Fibroblast of lung (primary cell): ENCODE measurements at regions not wholly inside any gene's neighbourhood (a gene's known extent, or its start where the extent isn't known, plus 50 kb on each side); places are given as distances from the start of the nearest gene placed in this dataset.

Experiments
- DNase-seq, 2 donors: peaks; one replicate each; pipeline versions ENCODE4 v3.0.0 to v3.0.0-alpha.2; 2010; ENCODE audit warnings: low read depth in 2 of 2
- H2AFZ ChIP-seq: 2 replicates; pipeline ENCODE4 v1.5.1; 2012; ENCODE audit warnings: low read length, control low read depth, inconsistent platforms
- H3K27ac ChIP-seq: 2 replicates; pipeline ENCODE4 v1.5.1; 2011; ENCODE audit warnings: low read length, control low read depth; ENCODE audit not compliant: insufficient read depth
- H3K27me3 ChIP-seq: 2 replicates; pipeline ENCODE4 v1.5.1; 2011; ENCODE audit warnings: mild to moderate bottlenecking, low read length; ENCODE audit not compliant: control insufficient read depth, insufficient read depth
- H3K36me3 ChIP-seq: 2 replicates; pipeline ENCODE4 v1.5.1; 2011; ENCODE audit warnings: low read length; ENCODE audit not compliant: control insufficient read depth, insufficient read depth
- H3K4me1 ChIP-seq: 2 replicates; pipeline ENCODE4 v1.5.1; 2011; ENCODE audit warnings: low read length; ENCODE audit not compliant: control insufficient read depth, insufficient read depth; ENCODE audit errors: extremely low read depth
- H3K4me2 ChIP-seq: 2 replicates; pipeline ENCODE4 v1.5.1; 2011; ENCODE audit warnings: low read length, control low read depth; ENCODE audit not compliant: insufficient read depth; ENCODE audit errors: extremely low read depth
- H3K4me3 ChIP-seq, 4 experiments: fragments of 200-600 bp in 1 of 4; sonication (generic) in 1 of 4; replicated peaks in 1 of 4; 2 replicates each; pipeline ENCODE4 v1.5.1; 2011 to 2016; ENCODE audit warnings: low read length in 4 of 4, low read depth in 3 of 4, mild to moderate bottlenecking in 3 of 4, control low read depth in 2 of 4, inconsistent platforms in 1 of 4, mixed read lengths in 1 of 4; ENCODE audit not compliant: insufficient read depth in 1 of 4; ENCODE audit errors: control extremely low read depth in 1 of 4
- H3K79me2 ChIP-seq: 2 replicates; pipeline ENCODE4 v1.5.1; 2012; ENCODE audit warnings: mild to moderate bottlenecking, low read length, inconsistent platforms; ENCODE audit not compliant: control insufficient read depth, insufficient read depth
- H3K9ac ChIP-seq: 2 replicates; pipeline ENCODE4 v1.5.1; 2011; ENCODE audit warnings: mild to moderate bottlenecking, low read length, control low read depth; ENCODE audit not compliant: insufficient read depth
- H3K9me3 ChIP-seq: 2 replicates; pipeline ENCODE4 v1.5.1; 2012; ENCODE audit warnings: low read depth, low read length; ENCODE audit not compliant: control insufficient read depth, insufficient read depth
- H4K20me1 ChIP-seq: 2 replicates; pipeline ENCODE4 v1.5.1; 2011; ENCODE audit warnings: low read length; ENCODE audit not compliant: control insufficient read depth, insufficient read depth; ENCODE audit errors: extremely low read depth
- CTCF ChIP-seq, 2 donors: IDR thresholded peaks in 1 of 2; conservative IDR thresholded peaks in 1 of 2; 1 replicate in 1 of 2; 2 replicates in 1 of 2; pipeline ENCODE4 v1.5.1; 2011 to 2012; ENCODE audit warnings: low read length in 2 of 2, control low read depth in 1 of 2, inconsistent platforms in 1 of 2, low read depth in 1 of 2, mild to moderate bottlenecking in 1 of 2
- EZH2 ChIP-seq: IDR thresholded peaks from 2 replicates; pipeline ENCODE4 v1.5.1; 2012; ENCODE audit warnings: low read length, control low read depth, mild to moderate bottlenecking; ENCODE audit errors: missing control alignments

DNA sequence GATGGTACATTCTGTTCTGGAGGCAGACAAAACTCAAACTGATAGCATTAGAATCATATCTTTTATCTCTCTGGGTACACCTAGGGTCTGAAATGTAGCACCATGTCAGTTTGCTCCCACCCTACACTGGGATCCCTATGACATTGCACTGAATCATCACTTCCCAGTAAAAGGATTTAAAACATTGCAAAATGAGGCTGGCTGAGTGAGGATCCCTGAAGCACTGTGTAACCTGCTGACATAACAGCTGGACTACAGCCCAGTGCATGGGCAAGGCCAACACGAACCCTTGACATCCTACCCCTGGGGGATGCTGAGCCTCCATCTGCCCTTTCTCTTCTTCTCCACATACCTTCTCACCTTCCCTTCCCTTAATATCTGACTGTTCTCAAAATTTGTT lies 253.2 kb downstream of the TTC32 start:
- DNase-seq = peak; percentile 81 to 90
- H2AFZ ChIP-seq = no peak overlapping the region
- TF ChIP-seq EZH2 (no peak), CTCF (conservative IDR thresholded peaks at IDR 0.05 in 1 of 2, IDR thresholded peaks at IDR 0.05 in 1 of 2; ENCODE audit: low read depth in 1 of 2, low read length in 2 of 2) (no peak)
- H3K27me3 ChIP-seq = no peaks in the 10 kb centered on the region
- H3K4me3 ChIP-seq = no peak overlapping the region
- H3K4me2 ChIP-seq = peak overlapping the region; percentile 2
- no peaks in the 10 kb centered on the region for H3K79me2 ChIP-seq
- H4K20me1 ChIP-seq = no peaks in the 10 kb centered on the region
- H3K9me3 ChIP-seq = no peaks in the 10 kb centered on the region
- H3K36me3 ChIP-seq = no peaks in the 10 kb centered on the region
- H3K4me1 ChIP-seq = peaks cover 17% of the 10 kb centered on the region
- H3K9ac ChIP-seq = no peak overlapping the region
- peak overlapping the region; percentile 42 for H3K27ac ChIP-seq

DNA sequence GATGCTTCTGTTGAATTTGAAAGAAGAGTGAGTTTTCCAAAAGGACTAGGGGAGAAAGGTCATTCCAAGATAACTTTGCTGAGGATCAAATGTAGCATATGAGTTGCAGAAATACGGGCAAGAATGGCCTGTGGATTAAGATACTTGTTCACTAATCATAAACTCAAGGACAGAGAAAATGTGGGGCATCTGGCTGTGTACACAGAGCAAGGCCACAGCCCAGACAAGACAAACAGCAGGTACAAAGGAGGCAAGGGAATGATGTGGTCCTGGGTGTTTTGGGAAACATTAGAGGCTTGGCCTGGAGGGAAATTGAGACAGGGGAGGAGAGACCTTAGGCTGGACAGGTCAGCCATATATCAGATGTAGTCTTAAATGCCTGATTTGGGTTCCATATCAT lies 254.8 kb downstream of the TTC32 start:
- H3K36me3 ChIP-seq = no peaks in the 10 kb centered on the region
- no peak overlapping the region for H3K9ac ChIP-seq
- H2AFZ ChIP-seq = no peak overlapping the region
- H4K20me1 ChIP-seq = no peaks in the 10 kb centered on the region
- H3K4me1 ChIP-seq = peaks cover 17% of the 10 kb centered on the region
- H3K27ac ChIP-seq = no peak overlapping the region
- no peak overlapping the region for H3K4me3 ChIP-seq
- no peaks in the 10 kb centered on the region for H3K27me3 ChIP-seq
- no peaks in the 10 kb centered on the region for H3K79me2 ChIP-seq
- TF ChIP-seq CTCF (conservative IDR thresholded peaks at IDR 0.05 in 1 of 2, IDR thresholded peaks at IDR 0.05 in 1 of 2; ENCODE audit: low read depth in 1 of 2, low read length in 2 of 2) (no peak), EZH2 (no peak)
- H3K9me3 ChIP-seq = no peaks in the 10 kb centered on the region
- H3K4me2 ChIP-seq = no peak overlapping the region
- DNase-seq = no peak

- no peaks in the 10 kb centered on the region for H3K27me3 ChIP-seq
- H3K4me1 ChIP-seq = peaks cover 8% of the 10 kb centered on the region
- no peak overlapping the region for H3K4me3 ChIP-seq
- H3K9me3 ChIP-seq = no peaks in the 10 kb centered on the region
- H4K20me1 ChIP-seq = no peaks in the 10 kb centered on the region
- no peak overlapping the region for H3K9ac ChIP-seq
- no peak overlapping the region for H3K27ac ChIP-seq
- no peak overlapping the region for H2AFZ ChIP-seq
- no peaks in the 10 kb centered on the region for H3K36me3 ChIP-seq
- no peak overlapping the region for H3K4me2 ChIP-seq
- no peak for DNase-seq
- no peak for TF ChIP-seq EZH2
- TF ChIP-seq CTCF (conservative IDR thresholded peaks at IDR 0.05 in 1 of 2, IDR thresholded peaks at IDR 0.05 in 1 of 2; ENCODE audit: low read depth in 1 of 2, low read length in 2 of 2) = no peak
- no peaks in the 10 kb centered on the region for H3K79me2 ChIP-seq
Measured at GRCh38 chr2:19644763-19645162, 257.0 kb downstream of the TTC32 start.
